ENCODE measurements at regions not wholly inside any gene's neighbourhood (a gene's known extent, or its start where the extent isn't known, plus 50 kb on each side); places are given as distances from the start of the nearest gene placed in this dataset.

DNA sequence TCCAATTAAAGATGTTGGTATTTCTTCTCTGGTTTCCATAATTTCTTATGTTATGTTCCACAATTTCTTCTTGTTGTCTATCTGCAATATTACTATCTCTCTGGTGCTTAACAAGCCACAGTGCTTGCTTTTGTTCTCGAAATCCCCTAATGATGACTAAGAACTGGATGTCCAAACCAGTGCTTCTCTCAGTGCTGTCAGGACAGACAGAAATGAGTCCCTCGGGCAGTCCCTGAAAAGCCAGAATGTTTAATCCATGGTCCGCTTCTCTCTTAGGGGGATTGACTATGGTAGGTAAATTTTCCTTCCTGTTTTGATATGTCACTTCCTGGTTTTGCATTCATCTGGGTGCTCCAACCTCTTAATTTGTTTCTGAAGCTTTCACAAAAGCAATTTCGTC lies 321.6 kb upstream of the PCDH10 start:
- Histone ChIP-seq H3K9me2 (ENCODE audit: low read depth, low read length) (no peaks in the 10 kb centered on the region), H3K27ac (ENCODE audit: low read depth, low read length, poor library complexity, severe bottlenecking) (no peak overlapping the region), H3K79me2 (ENCODE audit: insufficient read depth, low read length) (no peaks in the 10 kb centered on the region), H3K4me1 (ENCODE audit: insufficient read depth, low read length, severe bottlenecking) (peaks cover 8% of the 10 kb centered on the region), H3K9me3 (ENCODE audit: low read length) (peaks cover 8% of the 10 kb centered on the region; the same call in 1 of the 2 replicates), H4K20me1 (ENCODE audit: insufficient read depth, low read length) (no peaks in the 10 kb centered on the region), H3K4me3 (ENCODE audit: low read depth, low read length, poor library complexity, severe bottlenecking) (no peak overlapping the region), H3F3A (ENCODE audit: insufficient read depth, low read length) (no peaks in the 10 kb centered on the region), H2AFZ (ENCODE audit: low read length) (peak overlapping the region; percentile 96), H3K27me3 (ENCODE audit: insufficient read depth, low read length) (no peaks in the 10 kb centered on the region), H3K36me3 (ENCODE audit: insufficient read depth, low read length) (no peaks in the 10 kb centered on the region), H3K9ac (ENCODE audit: low read length) (no peak overlapping the region), H3K4me2 (ENCODE audit: low read length) (no peak overlapping the region)
- TF ChIP-seq, protein P1, sequence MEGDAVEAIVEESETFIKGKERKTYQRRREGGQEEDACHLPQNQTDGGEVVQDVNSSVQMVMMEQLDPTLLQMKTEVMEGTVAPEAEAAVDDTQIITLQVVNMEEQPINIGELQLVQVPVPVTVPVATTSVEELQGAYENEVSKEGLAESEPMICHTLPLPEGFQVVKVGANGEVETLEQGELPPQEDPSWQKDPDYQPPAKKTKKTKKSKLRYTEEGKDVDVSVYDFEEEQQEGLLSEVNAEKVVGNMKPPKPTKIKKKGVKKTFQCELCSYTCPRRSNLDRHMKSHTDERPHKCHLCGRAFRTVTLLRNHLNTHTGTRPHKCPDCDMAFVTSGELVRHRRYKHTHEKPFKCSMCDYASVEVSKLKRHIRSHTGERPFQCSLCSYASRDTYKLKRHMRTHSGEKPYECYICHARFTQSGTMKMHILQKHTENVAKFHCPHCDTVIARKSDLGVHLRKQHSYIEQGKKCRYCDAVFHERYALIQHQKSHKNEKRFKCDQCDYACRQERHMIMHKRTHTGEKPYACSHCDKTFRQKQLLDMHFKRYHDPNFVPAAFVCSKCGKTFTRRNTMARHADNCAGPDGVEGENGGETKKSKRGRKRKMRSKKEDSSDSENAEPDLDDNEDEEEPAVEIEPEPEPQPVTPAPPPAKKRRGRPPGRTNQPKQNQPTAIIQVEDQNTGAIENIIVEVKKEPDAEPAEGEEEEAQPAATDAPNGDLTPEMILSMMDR (IDR thresholded peaks at IDR 0.05; ENCODE audit: low read length), result no peak
- TF ChIP-seq EZH2 (IDR thresholded peaks at IDR 0.05; ENCODE audit: borderline replicate concordance, low read length), result no peak

DNA sequence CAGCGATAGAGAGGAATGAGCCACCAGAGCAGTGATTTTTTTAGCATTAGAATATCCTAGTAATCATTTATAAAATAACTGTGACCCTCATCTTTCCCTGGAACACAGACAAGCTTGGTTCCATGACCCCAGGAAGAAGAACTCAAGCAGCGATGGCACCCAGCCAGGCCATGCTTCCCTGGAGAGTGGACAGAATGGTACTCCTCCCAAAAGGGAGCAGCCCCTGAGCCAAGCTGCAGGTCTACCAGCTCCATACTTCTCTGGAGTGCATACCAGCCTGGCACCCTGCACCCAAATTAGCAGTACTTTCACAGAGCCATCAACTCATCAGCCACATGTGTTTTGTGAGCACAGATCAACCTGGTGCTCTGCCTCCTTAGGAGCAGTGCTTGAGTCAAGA lies 310.9 kb upstream of the PCDH10 start:
- peaks cover 19% of the 10 kb centered on the region for H3K9me3 ChIP-seq (ENCODE audit: low read length)
- H4K20me1 ChIP-seq (ENCODE audit: insufficient read depth, low read length), result no peaks in the 10 kb centered on the region
- no peaks in the 10 kb centered on the region for H3F3A ChIP-seq (ENCODE audit: insufficient read depth, low read length)
- H3K36me3 ChIP-seq (ENCODE audit: insufficient read depth, low read length), result no peaks in the 10 kb centered on the region
- no peak overlapping the region for H3K4me2 ChIP-seq (ENCODE audit: low read length)
- H3K27ac ChIP-seq (ENCODE audit: low read depth, low read length, poor library complexity, severe bottlenecking), result no peak overlapping the region
- no peaks in the 10 kb centered on the region for H3K9me2 ChIP-seq (ENCODE audit: low read depth, low read length)
- H2AFZ ChIP-seq (ENCODE audit: low read length), result no peak overlapping the region
- H3K4me1 ChIP-seq (ENCODE audit: insufficient read depth, low read length, severe bottlenecking), result no peaks in the 10 kb centered on the region
- H3K27me3 ChIP-seq (ENCODE audit: insufficient read depth, low read length), result no peaks in the 10 kb centered on the region
- no peak overlapping the region for H3K4me3 ChIP-seq (ENCODE audit: low read depth, low read length, poor library complexity, severe bottlenecking)
- H3K79me2 ChIP-seq (ENCODE audit: insufficient read depth, low read length), result no peaks in the 10 kb centered on the region
- no peak for TF ChIP-seq EZH2 (IDR thresholded peaks at IDR 0.05; ENCODE audit: borderline replicate concordance, low read length)
- TF ChIP-seq, protein P1 (IDR thresholded peaks at IDR 0.05; ENCODE audit: low read length), result no peak
- H3K9ac ChIP-seq (ENCODE audit: low read length), result no peak overlapping the region

DNA sequence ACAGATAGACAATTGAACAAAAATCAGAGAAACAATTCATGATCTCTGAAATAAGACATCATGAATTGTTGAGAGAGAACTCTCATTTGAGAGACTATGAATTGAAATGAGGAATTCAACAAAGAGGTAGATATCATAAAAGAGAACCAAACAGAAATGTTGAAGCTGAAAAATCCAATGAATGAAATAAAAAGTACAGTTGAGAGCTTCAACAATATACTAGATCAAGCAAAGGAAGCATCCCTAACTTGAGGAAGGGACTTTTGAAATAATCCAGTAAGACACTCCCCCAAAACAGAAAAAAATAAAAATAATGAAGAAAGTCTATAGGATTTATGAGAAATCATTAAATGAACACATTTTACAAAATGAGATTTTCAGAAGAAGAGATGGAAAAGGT lies 310.0 kb upstream of the PCDH10 start:
- no peak overlapping the region for H3K4me2 ChIP-seq (ENCODE audit: low read length)
- H3K9me3 ChIP-seq (ENCODE audit: low read length), result peaks cover 19% of the 10 kb centered on the region
- H3K4me3 ChIP-seq (ENCODE audit: low read depth, low read length, poor library complexity, severe bottlenecking), result no peak overlapping the region
- no peaks in the 10 kb centered on the region for H3K9me2 ChIP-seq (ENCODE audit: low read depth, low read length)
- H4K20me1 ChIP-seq (ENCODE audit: insufficient read depth, low read length), result no peaks in the 10 kb centered on the region
- no peaks in the 10 kb centered on the region for H3K36me3 ChIP-seq (ENCODE audit: insufficient read depth, low read length)
- no peak for TF ChIP-seq EZH2 (IDR thresholded peaks at IDR 0.05; ENCODE audit: borderline replicate concordance, low read length)
- TF ChIP-seq, protein P1 (IDR thresholded peaks at IDR 0.05; ENCODE audit: low read length), result no peak
- H3K79me2 ChIP-seq (ENCODE audit: insufficient read depth, low read length), result no peaks in the 10 kb centered on the region
- no peak overlapping the region for H2AFZ ChIP-seq (ENCODE audit: low read length)
- H3K9ac ChIP-seq (ENCODE audit: low read length), result no peak overlapping the region
- H3K4me1 ChIP-seq (ENCODE audit: insufficient read depth, low read length, severe bottlenecking), result no peaks in the 10 kb centered on the region
- H3F3A ChIP-seq (ENCODE audit: insufficient read depth, low read length), result no peaks in the 10 kb centered on the region
- H3K27ac ChIP-seq (ENCODE audit: low read depth, low read length, poor library complexity, severe bottlenecking), result no peak overlapping the region
- no peaks in the 10 kb centered on the region for H3K27me3 ChIP-seq (ENCODE audit: insufficient read depth, low read length)
